ENCODE measurements at regions not wholly inside any gene's neighbourhood (a gene's known extent, or its start where the extent isn't known, plus 50 kb on each side); places are given as distances from the start of the nearest gene placed in this dataset.

DNA sequence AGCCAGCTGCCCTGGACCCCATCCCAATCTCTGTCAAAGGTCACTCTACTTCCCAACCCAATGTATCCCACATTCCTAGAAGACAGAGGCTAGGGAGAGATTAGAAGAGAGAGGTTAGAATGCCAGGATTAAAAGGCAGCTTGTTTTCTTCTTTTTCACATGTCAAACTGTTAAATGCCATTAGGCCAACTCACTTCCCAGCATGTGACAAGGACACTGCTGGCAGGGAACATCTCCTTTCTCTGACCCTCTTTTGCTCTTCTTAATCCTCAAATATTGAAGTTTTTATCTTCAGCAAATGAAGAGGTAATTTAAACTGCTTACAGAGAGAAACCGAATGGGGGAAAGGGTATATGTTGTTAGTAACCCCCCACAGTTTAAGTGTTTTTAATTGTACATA, 89.1 kb downstream of the BBS10 start:
- DNase-seq (ENCODE audit: low read depth), result peak; percentile 45

DNA sequence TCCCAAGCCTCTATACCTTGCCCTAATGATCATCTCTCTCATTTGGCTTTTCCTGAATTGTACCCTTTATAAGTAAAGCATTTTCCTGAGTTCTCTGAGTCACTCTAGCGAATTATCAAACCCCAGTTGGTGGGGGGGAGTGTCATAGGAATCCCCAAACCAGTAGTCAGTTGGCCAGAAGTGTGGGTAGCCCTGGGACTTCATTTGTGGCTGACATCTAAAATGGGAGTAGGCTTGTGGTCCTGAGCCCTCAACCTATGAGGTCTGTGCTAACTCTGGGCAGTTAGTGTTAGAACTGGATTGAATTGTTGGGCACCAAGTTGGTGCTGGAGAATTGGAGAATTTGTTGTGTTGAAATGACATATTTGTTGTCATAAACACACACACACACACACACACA, 91.3 kb downstream of the BBS10 start:
- no peak for DNase-seq (ENCODE audit: low read depth)

DNA sequence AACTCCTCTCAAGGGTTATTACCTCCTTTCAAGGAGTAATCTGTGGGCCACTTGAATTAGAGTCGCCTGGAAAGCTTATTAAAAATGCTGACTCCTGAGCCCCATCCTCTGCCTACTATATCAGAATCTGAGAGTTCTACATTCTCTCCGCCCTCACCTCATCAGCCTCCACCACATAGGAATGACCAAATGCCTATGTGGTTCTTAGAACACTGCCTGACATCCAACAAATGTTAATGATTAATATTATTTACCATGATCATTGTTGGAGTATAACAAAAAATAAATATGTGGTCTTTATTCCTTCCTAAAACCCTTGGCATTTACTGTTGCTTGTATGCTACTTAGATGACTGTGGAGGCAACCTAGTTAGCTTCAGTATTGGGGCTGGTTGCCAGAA, 91.9 kb downstream of the BBS10 start:
- DNase-seq (ENCODE audit: low read depth), result no peak

DNA sequence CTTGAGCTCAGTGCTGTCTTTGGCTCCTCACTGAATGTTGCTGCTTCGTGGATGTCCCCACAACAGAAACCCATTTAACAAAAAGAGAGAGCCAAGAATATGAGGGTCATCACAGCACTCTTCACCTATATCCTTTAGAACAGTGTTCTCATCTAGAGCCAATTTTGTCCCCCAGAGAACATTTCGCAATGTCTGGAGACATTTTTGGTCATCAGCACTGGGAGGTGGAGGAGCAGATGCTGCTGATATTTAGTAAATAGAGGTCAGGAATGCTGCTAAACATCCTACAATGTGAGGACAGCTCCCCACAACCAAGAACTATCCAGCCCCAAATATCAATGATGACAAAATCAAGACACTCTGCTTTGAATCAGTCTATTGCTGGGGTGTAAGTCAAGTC, 92.5 kb downstream of the BBS10 start:
- no peak for DNase-seq (ENCODE audit: low read depth)

DNA sequence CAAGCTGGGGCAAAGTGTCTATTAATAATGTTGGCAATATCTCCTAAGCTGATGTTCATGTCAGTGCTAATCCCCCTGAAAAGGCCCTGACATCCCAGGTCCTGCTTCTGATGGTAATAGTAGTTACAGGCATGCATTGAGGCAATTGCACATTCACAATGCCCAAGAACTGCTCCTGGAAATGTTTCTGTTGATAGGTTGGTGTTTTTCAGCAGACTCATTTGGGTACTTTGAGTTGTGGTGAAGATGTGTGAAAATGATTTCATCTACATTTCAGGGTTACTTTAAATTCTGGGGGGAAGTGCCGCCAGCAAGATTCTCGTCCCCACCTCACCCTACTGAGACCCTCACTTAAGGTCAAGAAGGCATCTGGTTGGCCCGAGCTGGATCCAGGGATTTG, 92.9 kb downstream of the BBS10 start:
- DNase-seq (ENCODE audit: low read depth), result no peak

DNA sequence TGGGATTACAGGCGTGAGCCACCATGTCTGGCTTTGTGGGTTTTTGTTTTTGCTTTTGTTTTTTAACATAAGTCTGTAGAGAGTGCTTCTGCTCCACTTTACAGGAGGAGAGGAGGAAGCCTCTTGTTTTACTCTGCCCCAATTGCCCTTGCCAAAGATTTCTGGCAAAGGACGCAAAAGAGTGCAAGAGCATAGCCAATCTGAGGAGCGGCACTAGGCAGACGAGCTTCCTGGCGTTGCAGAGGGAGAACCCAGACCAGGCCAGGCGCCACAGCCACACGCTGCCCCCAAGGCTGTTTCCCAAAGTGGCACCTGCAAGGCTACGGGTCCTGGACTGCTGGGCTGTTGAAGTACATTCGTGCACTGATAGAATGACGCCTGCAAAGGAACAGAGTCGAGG, 96.2 kb downstream of the BBS10 start:
- no peak for DNase-seq (ENCODE audit: low read depth)

DNA sequence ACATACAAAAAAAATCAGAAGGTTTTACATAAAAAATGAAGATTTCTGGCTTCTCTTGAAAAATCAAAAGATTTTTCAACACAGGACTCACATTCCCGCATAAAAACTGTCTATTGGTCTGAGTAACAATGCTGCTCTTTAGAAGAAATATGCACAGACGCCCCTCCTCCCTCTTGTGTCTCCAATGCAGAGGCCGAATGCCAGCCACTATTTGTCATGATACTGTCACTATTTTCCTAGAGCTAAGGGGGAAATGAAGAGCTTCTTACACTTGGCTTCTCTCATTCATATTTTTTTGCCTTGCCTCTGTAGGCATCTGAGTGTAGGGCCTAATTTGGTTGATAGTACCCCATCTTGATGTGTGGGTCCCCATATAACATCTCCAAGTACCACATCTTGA, 98.0 kb downstream of the BBS10 start:
- no peak for DNase-seq (ENCODE audit: low read depth)

DNA sequence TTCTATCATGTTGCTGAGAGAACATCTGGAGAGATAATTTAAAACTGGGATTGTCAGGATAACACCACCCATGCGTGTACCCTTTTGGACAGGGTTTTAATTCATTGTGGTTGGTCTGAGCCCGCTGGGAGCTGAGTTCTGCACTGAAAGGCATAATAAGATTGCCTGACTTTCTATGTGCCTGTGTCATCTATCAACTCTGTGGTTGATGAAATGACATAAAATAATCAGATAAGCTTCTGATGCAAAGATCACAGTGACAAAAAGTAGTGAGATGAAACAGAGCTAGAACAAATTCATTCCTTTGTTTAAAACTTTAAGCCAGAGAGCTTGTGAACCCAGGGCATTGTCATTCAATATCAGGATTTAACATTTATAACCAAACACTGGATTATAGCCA, 98.7 kb downstream of the BBS10 start:
- DNase-seq (ENCODE audit: low read depth), result no peak

DNA sequence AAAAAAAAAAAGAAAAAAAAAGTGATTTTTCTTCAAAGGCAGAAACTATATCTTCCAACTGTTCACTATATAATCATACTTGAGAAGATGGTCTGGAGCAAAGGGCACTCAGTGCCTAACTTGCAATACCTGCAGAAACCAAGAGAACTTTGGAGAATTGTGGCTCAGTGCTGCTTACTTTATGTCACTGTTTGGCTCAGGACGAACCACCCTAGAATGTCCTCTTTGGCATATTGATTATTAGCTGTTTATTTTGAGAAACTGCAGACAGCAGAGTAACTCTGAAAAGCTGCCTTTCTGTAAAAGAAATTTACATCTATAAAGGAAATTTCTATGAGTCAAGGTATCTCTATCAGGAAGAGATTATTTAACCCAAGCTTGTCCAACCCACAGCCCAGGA, 100.2 kb downstream of the BBS10 start:
- DNase-seq (ENCODE audit: low read depth), result no peak

DNA sequence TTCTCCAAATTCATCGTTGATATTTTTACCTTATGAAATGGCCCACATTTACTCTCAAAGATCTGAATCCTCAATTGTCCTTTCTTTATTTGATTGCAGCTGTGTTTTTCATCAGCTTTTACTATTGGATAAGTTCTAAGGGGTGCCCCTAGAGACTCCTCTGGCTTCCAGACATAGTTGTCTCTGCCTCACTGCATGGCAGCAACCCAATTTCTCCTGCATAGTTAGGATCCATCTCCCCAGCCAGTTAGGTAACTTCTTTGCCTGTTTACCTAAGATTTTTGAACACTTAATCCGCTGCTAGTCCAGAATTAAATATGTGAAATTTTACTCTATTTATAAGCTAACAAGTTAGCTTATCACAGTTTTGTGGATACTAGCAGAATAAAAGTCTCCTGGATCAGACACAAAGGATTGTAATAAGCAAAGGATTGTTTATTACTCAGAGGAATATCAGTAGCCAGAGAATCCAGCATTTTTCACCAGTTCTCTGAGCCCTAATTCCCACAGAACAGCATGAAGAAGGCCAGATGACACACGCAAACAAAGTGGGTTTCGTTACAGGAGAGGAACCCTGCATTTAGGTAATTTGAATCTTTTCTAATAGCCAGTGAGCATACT, 101.1 kb downstream of the BBS10 start:
- DNase-seq (ENCODE audit: low read depth), result peak; percentile 85

DNA sequence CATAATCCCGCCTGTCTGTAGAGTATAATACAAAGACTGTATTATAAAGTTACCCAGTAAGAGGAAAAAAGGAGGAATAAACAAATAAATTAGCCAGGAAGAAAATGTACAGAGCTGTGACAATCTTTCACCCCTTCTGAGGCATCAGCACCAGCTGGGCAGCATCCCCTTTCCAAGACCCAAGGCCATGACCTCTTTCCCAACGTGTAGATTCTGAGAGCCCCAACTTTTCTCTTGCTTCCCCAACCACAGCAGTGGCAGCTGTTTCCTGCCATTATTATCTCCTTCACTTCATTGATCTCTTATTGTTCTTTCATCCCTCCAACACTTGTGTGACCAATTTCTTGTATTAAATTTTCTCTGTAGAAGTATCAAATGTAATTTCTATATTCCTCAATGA, 101.6 kb downstream of the BBS10 start:
- peak; percentile 70 for DNase-seq (ENCODE audit: low read depth)

DNA sequence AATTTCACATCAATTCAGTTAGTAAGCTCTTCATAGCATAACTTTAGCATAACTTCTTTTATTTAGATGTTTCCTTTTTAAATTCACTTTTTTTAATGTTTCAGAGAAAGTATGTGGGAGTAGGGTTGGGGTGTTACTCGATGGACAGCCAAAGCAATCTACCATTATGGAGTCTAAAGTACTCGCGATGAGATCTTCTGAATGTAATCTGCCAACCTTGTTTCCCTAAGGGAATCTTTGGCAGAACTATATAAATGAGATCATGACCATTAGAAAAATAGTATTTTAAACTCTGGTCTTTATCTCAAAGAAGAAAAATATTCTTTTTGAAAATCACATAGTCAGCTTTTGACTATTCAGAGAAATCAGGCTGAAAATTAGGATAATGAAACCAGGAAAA, 103.9 kb downstream of the BBS10 start:
- DNase-seq (ENCODE audit: low read depth), result no peak

DNA sequence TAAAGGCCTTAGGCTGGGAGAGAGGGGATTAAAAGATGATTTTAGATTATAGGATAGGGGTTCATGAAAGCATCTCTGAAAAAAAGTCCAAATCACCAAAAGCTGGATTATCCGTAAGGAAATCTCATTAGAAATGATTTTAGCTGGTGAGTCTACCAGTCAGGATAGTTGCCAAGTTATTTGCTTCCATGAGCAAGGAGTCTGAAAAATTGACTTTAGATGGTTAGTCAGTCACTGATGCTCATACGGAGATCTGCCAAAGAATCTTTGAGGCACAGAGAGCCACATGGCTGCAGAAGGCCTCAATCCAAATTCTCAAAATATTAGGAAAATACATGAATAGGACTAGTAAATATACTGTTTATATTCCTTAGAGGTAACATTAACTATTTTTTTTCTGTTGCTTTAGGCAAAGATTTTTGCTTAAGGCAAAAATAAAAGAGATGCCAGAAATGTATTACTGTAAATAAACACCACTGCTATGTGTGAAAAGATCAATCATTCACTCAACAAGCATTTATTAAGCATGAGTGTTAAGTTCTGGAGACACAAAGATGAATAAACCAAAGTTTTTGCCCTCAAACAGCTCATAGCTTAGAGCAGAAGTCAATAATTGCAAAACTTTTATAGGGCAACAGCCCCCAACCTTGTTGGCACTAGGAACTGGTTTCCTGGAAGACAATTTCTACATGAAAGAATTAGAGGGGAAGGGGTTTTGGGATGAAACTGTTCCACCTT, 105.2 kb downstream of the BBS10 start:
- DNase-seq (ENCODE audit: low read depth), result no peak

DNA sequence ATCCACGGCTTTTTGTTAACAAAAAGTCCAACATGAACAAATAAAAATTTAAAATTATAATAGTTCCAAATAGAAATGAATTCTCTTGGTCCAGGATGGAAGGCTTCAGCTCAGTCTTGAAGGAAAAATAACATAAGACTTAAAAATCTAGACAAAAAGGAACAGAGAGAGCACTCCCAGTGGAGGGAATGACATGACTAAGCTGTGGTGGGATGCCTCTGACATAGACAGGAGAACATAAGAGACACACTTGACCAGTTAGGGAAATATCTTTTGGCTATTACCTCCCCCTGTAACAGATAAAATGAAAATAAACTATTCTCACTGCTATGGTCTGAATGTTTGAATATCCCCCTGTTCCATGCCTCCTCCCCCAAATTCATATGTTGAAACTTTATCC, 106.8 kb downstream of the BBS10 start:
- no peak for DNase-seq (ENCODE audit: low read depth)

DNA sequence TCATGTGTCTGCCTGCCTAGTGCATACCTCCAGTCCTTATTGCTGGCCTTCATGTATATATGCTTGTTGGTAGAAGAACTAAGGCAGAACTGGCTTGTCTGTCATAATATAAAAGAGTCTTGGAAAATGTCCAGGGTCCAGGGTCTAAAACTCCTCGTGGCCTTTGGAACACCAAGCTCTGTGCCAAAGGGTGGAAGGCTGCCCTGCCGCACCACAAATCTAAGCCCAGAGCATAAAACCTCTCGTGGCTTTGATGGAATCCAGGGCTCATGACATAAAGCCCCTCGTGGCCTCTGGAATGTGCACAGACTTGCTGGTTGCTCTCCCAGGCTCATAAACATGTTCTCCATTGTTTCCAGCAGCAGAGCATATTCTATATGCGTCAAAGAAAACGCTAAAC, 107.9 kb downstream of the BBS10 start:
- DNase-seq (ENCODE audit: low read depth), result no peak

DNA sequence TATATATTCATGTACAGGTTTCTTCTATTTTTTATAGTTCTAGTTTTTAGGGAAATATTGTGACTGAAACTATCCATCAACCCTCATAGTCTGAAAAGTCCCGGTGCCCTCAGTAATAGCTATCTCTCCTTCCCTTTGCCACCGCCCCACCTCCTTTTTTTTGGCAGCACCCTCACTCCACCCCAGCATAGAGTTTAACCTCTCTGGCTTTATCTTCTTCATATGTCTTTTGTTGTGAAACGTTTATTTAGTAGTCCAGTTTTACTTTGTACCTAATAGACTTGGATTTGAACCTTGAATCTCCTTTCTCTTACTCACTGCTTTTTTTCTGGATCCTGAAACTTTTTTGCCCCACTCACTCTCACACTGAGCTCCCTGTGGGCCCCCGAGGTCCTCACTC, 109.5 kb downstream of the BBS10 start:
- no peak for DNase-seq (ENCODE audit: low read depth)

DNA sequence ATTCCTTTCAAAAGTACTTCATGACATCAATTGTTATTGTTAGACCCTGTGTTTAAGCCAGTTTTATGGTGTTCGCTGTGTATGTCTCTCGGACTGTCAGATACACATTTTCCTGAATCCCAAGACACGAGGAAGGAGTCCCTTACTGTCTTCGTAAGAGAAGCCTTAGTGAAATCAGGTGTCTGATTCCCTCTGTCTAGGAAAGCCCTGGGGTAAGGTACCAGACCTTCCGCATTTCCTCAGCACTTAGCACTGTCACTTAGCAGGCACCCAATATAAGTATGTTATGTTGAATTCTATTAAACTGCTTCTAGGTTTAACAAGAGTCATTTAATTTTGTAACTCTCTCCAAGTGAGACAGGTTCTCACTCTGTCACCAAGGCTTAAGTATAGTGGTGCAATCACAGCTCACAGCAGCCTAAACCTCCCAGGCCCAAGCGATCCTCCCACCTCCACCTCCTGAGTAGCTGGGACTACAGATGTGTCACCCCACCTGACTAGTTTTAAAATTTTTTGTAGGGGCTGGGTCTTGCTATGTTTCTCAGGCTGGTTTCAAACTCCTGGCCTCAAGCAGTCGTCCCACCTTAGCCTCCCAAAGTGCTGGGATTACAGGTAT, 111.0 kb downstream of the BBS10 start:
- no peak for DNase-seq (ENCODE audit: low read depth)

DNA sequence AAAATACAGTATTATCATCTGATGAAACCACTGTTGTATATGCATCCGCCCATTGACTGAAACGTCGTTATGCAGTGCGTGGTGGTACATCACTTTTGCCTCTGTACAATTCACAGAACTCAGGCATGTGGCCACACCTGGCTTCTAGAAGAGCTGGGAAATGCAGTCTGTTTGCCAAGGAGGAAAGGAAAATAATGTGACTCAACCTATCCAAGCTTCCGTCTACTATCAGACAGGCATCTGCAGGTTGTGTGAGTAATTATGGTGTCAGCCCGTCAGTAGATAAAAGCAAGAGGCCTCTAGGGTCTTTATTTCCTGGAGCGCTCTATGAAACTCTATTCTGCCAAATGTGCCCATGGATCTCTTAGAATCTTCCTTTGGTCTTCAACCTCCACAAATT, 111.6 kb downstream of the BBS10 start:
- peak; percentile 72 for DNase-seq (ENCODE audit: low read depth)

DNA sequence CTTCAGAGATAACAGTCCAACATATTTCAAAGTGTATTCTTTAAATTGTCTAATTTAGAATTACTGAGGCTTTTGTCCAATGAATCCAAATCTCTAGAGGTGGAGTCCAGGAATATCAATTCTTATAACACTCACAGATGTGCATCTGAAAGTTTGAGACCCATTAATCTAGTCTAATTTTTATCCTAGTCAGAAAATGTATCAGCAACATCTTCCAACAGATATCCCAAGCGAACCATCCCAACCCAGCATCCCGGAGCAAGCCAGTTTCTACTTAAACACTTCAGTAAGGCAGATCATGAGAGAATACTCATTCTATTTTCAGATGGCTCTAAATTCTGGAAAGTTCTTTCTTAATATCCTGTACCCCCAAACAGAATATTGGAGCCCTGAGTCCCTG, 113.5 kb downstream of the BBS10 start:
- no peak for DNase-seq (ENCODE audit: low read depth)

DNA sequence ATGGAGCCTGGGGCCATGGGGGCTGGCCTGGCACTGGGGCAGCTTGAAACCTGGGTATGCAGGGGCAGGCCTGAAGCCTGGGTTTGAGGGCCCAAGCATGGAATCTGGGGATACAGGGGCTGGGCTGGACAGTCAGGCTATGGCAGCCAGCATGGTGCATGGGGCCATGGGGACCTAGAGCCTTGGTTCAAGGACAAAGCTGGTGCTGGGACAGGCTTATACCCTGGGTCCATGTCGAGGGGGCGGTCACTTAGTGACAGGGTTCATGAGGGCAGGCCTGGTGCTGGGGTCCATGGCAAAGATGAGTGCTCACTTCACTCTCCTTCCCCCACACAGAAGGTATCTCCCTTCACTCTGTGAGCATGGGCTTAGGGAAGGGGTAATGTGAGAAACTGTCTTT, 116.2 kb downstream of the BBS10 start:
- no peak for DNase-seq (ENCODE audit: low read depth)

DNA sequence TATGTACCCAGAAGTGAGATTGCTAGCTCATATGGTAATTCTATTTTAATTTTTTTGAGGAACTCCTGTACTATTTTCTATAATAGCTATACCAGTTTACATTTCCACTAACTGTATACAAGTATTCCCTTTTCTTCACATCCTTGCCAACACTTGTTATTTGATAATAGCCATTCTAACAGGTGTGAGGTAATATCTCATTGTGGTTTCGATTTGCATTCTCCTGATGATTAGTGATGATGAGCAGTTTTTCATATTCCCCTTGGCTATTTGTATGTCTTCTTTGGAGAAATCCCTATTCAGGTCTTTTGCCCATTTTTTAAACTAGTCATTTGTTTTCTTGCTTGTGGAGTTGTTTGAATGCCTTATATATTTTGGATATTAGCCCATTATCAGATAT, 121.3 kb downstream of the BBS10 start:
- DNase-seq (ENCODE audit: low read depth), result peak; percentile 34

DNA sequence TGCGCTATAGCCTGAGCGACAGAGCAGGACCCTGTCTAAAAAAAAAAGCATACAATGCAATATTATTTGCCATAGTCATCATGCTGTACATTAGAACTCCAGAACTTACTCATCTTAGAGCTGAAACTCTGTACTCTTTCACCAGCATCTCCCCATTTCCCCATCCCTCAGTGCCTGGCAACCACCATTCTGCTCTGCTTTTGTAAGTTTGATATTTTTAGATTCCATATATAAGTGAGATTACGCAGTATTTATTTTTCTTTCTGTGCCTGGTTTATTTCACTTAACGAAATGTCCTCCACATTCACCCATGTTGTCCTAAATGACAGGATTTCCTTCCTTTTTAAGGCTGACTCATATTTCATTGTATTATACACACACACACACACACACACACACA, 121.8 kb downstream of the BBS10 start:
- DNase-seq (ENCODE audit: low read depth), result no peak

DNA sequence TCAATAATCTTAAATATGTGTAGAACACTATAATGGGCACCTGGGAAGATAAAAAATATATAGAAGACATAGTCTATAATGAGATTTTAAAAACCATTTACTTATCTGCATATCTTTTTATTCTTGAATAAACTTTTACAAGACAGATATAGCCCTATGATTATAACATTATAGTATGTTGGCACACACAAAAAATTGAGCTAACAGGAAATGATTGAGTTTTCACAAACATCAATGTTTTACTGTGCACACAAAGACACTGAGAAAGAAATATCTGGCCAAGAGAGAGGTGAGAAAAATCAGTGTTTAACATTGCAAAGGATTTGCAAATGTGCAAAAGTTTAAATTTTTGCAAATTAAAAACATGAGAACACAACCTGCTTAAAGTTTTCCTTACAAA, 124.3 kb downstream of the BBS10 start:
- DNase-seq (ENCODE audit: low read depth), result no peak

Data from LHCN-M2 (cell line).